Muscle layer of colon (tissue), 2 donors: ENCODE measurements at regions not wholly inside any gene's neighbourhood (a gene's known extent, or its start where the extent isn't known, plus 50 kb on each side); places are given as distances from the start of the nearest gene placed in this dataset.

Experiments used
- H3K27ac ChIP-seq: one replicate; pipeline ENCODE4 v1.7.0; 2013; ENCODE audit warnings: low read depth, mild to moderate bottlenecking, low read length, moderate library complexity
- H3K27me3 ChIP-seq, 2 donors: one replicate each; pipeline ENCODE4 v1.7.0; 2013; ENCODE audit warnings: low read length in 2 of 2, mild to moderate bottlenecking in 2 of 2; ENCODE audit not compliant: insufficient read depth in 2 of 2, control insufficient read depth in 1 of 2
- H3K36me3 ChIP-seq: one replicate; pipeline ENCODE4 v1.7.0; 2013; ENCODE audit warnings: mild to moderate bottlenecking, low read length; ENCODE audit not compliant: insufficient read depth
- H3K4me1 ChIP-seq: one replicate; pipeline ENCODE4 v1.7.0; 2013; ENCODE audit warnings: mild to moderate bottlenecking, low read length; ENCODE audit not compliant: insufficient read depth
- H3K4me3 ChIP-seq, 2 donors: one replicate each; pipeline ENCODE4 v1.7.0; 2013; ENCODE audit warnings: low read length in 2 of 2, low read depth in 1 of 2, mild to moderate bottlenecking in 1 of 2, moderate library complexity in 1 of 2
- H3K9ac ChIP-seq: one replicate; pipeline ENCODE4 v1.7.0; 2013; ENCODE audit warnings: low read length
- H3K9me3 ChIP-seq: one replicate; pipeline ENCODE4 v1.7.0; 2013; ENCODE audit warnings: mild to moderate bottlenecking, low read length
- donor health status: abdominal sarcoma.
- donor health status: Adenocarcinoma of cecum.

DNA sequence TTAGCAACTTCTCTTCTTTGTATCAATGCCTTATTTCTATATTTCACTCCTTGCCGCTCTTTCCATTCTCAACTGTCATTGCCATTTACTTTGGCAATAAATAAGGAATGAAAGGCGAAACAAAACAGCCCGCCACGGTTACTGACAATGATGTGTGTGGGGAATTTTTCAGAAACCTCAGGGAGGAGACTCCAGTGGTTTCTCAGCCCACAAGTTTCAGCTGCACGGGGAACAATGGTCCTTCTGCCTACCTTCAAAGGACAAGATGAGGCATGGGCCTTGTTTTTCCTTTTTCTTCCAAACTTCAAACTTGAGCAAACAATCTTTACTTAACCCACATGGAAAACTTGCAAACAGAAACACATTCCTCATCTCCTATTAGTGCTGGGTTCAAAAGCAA lies 409.4 kb downstream of the METTL15 start:
- no peak overlapping the region for H3K27ac ChIP-seq
- no peak overlapping the region for H3K4me3 ChIP-seq
- H3K9me3 ChIP-seq, result no peaks in the 10 kb centered on the region
- H3K4me1 ChIP-seq, result no peaks in the 10 kb centered on the region
- H3K9ac ChIP-seq, result no peak overlapping the region
- H3K27me3 ChIP-seq, result no peaks in the 10 kb centered on the region
- H3K36me3 ChIP-seq, result no peaks in the 10 kb centered on the region

DNA sequence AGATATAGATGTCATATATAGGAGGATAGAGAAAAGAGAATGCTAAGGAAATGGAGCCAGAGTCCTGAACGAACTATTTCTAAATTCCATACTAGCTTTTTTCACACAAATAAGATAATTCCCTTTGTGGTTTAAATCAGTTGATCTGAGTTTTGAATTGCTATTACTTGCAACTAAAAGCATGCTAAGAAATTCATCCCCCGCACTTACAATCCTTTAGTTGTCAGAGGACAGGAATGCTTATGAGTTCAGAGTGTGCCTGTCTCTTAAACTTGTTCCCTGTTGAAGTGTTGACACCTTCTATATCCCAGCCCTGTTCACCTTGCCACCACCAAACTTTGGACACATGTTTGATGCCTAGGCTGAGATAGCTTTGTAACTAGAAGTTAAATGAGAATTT lies 406.2 kb downstream of the METTL15 start:
- H3K9me3 ChIP-seq, result no peaks in the 10 kb centered on the region
- no peaks in the 10 kb centered on the region for H3K4me1 ChIP-seq
- H3K36me3 ChIP-seq, result no peaks in the 10 kb centered on the region
- H3K27me3 ChIP-seq, result no peaks in the 10 kb centered on the region
- no peak overlapping the region for H3K9ac ChIP-seq
- H3K4me3 ChIP-seq, result no peak overlapping the region
- H3K27ac ChIP-seq, result no peak overlapping the region

DNA sequence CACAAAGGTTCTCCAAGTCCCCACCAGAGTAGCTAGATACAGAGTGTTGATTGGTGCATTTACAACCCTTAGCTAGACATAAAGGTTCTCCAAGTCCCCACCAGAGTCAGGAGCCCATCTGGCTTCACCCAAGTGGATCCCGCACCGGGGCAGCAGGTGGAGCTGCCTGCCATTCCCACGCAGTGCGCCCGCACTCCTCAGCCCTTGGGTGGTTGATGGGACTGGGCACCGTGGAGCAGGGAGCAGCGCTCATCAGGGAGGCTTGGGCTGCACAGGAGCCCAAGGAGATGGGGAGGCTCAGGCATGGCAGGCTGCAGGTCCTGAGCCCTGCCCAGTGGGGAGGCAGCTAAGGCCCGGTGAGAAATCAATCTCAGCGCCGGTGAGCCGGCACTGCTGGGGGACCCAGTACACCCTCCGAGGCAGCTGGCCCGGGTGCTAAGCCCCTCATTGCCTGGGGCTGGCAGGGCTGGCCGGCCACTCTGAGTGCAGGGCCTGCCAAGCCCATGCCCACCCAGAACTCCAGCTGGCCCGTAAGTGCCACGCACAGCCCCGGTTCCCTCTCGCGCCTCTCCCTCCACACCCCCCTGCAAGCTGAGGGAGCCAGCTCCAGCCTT lies 404.1 kb downstream of the METTL15 start:
- H3K9ac ChIP-seq, result no peak overlapping the region
- H3K27ac ChIP-seq, result no peak overlapping the region
- no peaks in the 10 kb centered on the region for H3K36me3 ChIP-seq
- no peaks in the 10 kb centered on the region for H3K27me3 ChIP-seq
- no peak overlapping the region for H3K4me3 ChIP-seq
- no peaks in the 10 kb centered on the region for H3K9me3 ChIP-seq
- no peaks in the 10 kb centered on the region for H3K4me1 ChIP-seq

DNA sequence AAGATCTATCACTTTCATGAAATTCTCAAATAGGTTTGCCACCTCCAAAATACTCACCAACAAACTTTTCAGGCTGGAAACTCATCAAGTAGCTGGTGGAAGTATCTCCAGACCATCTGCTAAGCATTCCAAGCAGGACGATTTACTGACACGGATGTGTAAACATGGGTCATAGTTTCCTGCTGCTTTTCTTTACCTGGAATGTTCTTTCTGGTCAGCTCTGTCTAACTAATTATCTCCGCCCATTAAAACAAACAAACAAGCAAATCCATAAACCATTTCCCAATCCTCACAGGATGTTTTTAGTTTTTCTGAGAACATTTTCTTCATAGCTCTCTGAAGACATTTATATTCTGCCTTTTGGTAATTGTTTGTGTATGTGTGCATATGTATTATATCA lies 397.0 kb downstream of the METTL15 start:
- Histone ChIP-seq H3K27me3 (no peaks in the 10 kb centered on the region), H3K4me3 (no peak overlapping the region), H3K9ac (no peak overlapping the region), H3K27ac (no peak overlapping the region), H3K4me1 (no peaks in the 10 kb centered on the region), H3K36me3 (no peaks in the 10 kb centered on the region), H3K9me3 (no peaks in the 10 kb centered on the region)

DNA sequence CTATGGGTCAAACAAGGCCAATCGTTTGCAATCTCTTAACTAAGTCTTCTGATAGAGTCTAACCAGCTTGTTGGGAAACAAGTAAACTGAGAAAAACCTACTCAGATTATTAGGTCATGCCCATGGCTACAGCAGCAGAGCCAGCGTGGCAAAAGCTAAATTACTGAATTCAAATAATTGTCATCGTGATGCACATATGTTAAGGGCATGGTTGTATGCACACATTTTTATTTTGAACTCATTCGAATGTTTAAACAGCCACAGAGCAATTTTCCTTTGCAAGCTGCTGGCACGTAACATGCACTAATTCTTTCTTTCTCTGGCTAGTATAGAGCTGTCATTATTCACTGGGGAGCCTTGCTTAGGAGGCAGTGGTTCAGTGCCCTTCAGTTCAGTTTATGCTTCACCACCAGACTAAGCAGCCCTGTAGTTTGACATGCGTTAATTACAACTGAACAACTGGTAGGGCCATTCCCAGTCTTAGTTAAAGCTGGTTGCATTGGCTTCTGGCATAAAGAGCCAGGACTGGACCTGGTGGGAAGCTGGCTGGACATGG lies 396.4 kb downstream of the METTL15 start:
- no peaks in the 10 kb centered on the region for H3K27me3 ChIP-seq
- H3K9ac ChIP-seq, result no peak overlapping the region
- no peaks in the 10 kb centered on the region for H3K9me3 ChIP-seq
- no peak overlapping the region for H3K27ac ChIP-seq
- no peaks in the 10 kb centered on the region for H3K36me3 ChIP-seq
- H3K4me3 ChIP-seq, result no peak overlapping the region
- no peaks in the 10 kb centered on the region for H3K4me1 ChIP-seq

DNA sequence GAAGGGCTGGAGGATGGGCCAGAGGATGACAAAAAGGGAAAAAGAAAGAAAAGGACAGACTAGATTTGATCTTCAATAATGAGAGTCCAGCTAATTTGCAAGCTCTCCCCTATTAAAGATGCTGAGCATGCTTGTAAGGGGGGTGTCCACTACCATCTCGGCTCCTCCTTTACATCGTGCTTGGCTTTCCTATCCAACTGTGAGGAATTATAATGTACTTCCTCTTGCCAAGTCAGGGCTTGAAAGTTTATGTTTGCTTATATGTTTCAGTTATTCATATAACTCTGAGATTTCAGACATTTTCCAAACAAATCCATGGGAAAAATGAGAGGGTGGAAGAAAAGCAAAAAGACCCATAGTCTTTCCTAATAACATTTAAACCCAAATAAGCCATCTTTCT lies 387.1 kb downstream of the METTL15 start:
- H3K4me3 ChIP-seq, result no peak overlapping the region
- H3K36me3 ChIP-seq, result no peaks in the 10 kb centered on the region
- no peaks in the 10 kb centered on the region for H3K27me3 ChIP-seq
- H3K4me1 ChIP-seq, result no peaks in the 10 kb centered on the region
- no peak overlapping the region for H3K27ac ChIP-seq
- no peaks in the 10 kb centered on the region for H3K9me3 ChIP-seq
- no peak overlapping the region for H3K9ac ChIP-seq

DNA sequence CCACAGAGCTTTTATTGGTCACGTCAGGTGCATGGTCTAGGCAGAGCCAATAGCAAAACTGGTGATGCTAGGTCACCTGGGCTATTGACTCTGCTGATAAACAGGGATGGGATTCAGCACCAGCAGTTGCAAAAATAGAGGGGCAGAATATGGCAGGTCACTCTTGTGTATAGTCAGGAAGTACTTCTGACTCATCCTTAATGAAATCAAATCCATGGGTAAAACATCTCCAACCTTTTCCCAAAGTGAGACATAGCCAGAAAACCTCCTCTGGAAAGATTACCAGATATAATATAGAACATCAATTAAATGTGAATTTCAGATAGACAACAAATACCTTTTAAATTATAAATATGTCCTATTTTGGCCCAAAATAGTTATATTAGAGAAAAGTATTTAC lies 383.2 kb downstream of the METTL15 start:
- no peaks in the 10 kb centered on the region for H3K36me3 ChIP-seq
- no peak overlapping the region for H3K4me3 ChIP-seq
- H3K4me1 ChIP-seq, result no peaks in the 10 kb centered on the region
- H3K9me3 ChIP-seq, result no peaks in the 10 kb centered on the region
- no peak overlapping the region for H3K27ac ChIP-seq
- H3K27me3 ChIP-seq, result no peaks in the 10 kb centered on the region
- H3K9ac ChIP-seq, result no peak overlapping the region

DNA sequence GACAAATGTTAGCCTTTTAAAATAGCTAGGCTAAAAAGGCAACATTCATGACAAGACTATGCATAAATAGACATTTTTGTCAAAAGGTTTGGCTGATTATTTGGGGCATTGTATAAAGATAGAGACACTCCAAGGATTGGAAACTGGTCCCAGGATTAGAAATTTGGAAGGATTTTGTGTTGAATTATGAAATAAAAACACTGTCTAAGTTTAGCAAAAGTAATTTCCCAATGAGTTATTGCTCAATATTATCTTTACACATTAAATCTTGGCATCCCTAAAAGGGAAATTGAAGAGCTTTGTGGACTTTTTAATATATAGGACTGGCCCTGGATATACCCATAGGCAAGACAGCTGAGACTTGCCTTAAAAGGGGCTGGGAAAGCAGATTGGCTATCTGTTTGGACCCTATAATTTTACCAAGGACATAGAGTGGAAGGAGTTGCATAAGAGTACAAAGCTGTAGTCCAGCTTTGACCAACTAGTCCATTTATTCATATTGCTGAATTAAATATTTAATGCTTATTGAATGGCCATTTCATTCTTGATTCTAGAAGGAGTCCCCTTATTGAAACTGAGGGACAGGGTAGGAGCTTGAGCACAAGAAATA lies 382.7 kb downstream of the METTL15 start:
- Histone ChIP-seq H3K27ac (no peak overlapping the region), H3K36me3 (no peaks in the 10 kb centered on the region), H3K9ac (no peak overlapping the region), H3K4me1 (no peaks in the 10 kb centered on the region), H3K9me3 (no peaks in the 10 kb centered on the region), H3K27me3 (no peaks in the 10 kb centered on the region), H3K4me3 (no peak overlapping the region)

DNA sequence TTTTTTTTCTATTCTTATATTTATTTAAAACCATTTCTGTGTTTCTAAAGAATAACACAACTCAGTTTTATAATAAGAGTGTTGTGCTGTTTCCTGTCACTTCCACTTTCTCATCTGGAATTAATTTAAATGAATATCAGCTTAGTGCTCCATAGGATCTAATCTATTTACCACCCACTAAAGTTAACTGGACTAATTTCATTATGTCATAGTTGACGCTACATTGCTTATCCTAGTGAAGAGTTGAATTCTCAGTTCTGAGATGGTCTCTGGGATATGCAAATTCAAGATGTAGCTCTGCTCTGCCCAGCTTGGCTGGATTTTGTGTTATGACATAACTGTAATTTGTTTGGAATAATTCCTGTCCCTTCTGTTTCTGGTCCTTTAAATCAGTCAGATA lies 380.1 kb downstream of the METTL15 start:
- H3K9ac ChIP-seq, result no peak overlapping the region
- H3K27ac ChIP-seq, result no peak overlapping the region
- no peaks in the 10 kb centered on the region for H3K4me1 ChIP-seq
- H3K4me3 ChIP-seq, result no peak overlapping the region
- H3K9me3 ChIP-seq, result no peaks in the 10 kb centered on the region
- H3K27me3 ChIP-seq, result no peaks in the 10 kb centered on the region
- no peaks in the 10 kb centered on the region for H3K36me3 ChIP-seq

DNA sequence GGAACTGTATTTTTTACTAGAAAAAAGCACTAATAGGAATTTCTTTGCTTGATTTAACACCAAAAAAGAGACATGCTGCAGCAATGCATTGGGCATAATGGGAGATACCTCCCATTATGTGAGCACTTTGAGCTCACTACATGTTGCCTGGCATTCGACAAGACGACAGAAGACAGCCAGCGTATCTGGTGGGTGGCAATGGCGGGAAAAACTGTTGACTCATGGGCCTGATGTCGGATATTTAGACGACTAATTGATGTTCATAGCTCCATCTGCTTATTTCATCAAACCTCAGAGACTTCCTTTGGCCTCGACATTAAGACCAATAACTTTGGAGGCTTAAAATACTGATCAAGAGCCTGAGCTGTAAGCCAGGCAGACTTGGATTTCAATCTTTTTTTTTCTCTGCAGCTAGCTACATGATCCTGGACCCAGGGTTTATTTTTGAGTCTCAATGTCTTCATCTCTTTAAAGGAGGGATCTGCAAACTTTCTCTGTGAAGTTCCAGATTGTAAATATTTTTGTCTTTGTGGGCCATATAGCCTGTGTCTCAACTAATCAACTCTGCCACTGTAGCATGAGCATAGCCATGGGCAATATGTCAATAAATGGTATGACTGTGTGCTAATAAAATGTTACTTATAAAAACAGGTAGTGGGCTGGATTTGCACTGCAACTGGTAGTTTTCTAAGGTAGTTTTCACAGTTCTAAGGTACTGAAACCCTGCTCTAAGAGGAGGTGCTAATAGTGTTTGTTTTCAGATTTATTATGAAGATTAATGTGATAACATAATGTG lies 375.1 kb downstream of the METTL15 start:
- Histone ChIP-seq H3K27ac (no peak overlapping the region), H3K9me3 (no peaks in the 10 kb centered on the region), H3K27me3 (no peaks in the 10 kb centered on the region), H3K4me3 (no peak overlapping the region), H3K9ac (no peak overlapping the region), H3K36me3 (no peaks in the 10 kb centered on the region), H3K4me1 (no peaks in the 10 kb centered on the region)

DNA sequence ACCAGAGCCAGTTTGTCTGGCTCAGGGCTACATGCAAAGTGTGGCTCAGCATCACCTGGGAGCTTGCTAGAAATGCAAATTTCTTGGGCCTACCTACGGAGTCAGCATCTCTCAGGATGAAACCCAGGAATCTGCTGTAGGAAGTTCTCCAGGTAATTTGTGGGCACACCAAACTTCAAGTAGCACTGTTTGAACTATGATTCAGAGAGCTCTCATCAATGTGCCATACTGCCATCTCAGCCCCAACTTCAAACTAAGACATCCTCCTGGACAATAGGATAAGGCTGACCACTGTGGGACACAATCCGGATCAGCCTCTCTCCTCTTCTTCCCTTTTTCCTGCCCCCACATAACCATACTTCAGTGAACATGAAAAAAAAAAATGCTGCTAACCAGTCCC lies 374.5 kb downstream of the METTL15 start:
- Histone ChIP-seq H3K4me3 (no peak overlapping the region), H3K4me1 (no peaks in the 10 kb centered on the region), H3K36me3 (no peaks in the 10 kb centered on the region), H3K27ac (no peak overlapping the region), H3K27me3 (no peaks in the 10 kb centered on the region), H3K9ac (no peak overlapping the region), H3K9me3 (no peaks in the 10 kb centered on the region)
